ENCODE measurements at regions not wholly inside any gene's neighbourhood (a gene's known extent, or its start where the extent isn't known, plus 50 kb on each side); places are given as distances from the start of the nearest gene placed in this dataset.

GRCh38 chr20:59514554-59514953 lies 89.8 kb upstream of the PHACTR3 start:
- Histone ChIP-seq H3K4ac (ENCODE audit: low read depth, low read length) (no peak overlapping the region), H3K4me2 (ENCODE audit: low read depth, low read length) (no peak overlapping the region), H3K27me3 (ENCODE audit: control insufficient read depth, insufficient read depth, low read length) (no peaks in the 10 kb centered on the region), H4K20me1 (ENCODE audit: insufficient read depth, low read length) (no peaks in the 10 kb centered on the region), H2AFZ (replicated peaks; ENCODE audit: low read length, poor library complexity) (no peak overlapping the region), H4K5ac (ENCODE audit: low read depth, low read length) (no peak overlapping the region), H3K9me1 (ENCODE audit: insufficient read depth, low read length) (no peaks in the 10 kb centered on the region), H3K9me3 (ENCODE audit: control insufficient read depth, insufficient read depth, low read length) (no peaks in the 10 kb centered on the region), H3K56ac (ENCODE audit: extremely low read depth, insufficient read depth, low read length) (no peak overlapping the region), H3K23ac (ENCODE audit: low read depth, low read length) (no peak overlapping the region), H3K27ac (ENCODE audit: insufficient read depth, low read length) (no peak overlapping the region), H2AK9ac (replicated peaks; ENCODE audit: low read depth, low read length, poor library complexity) (no peak overlapping the region), H2BK20ac (ENCODE audit: low read depth, low read length) (no peak overlapping the region), H3K4me3 (ENCODE audit: insufficient read depth, low read depth, low read length) (no peak overlapping the region), H4K8ac (ENCODE audit: low read depth in 2 of 2, low read length in 2 of 2) (no peak overlapping the region), H3K9ac (ENCODE audit: low read depth, low read length) (no peak overlapping the region), H3K14ac (replicated peaks; ENCODE audit: low read depth, low read length) (no peak overlapping the region), H2BK120ac (ENCODE audit: low read depth, low read length) (no peak overlapping the region), H2BK15ac (ENCODE audit: low read depth, low read length) (no peak overlapping the region), H3K79me1 (ENCODE audit: low read depth in 1 of 2, low read length in 2 of 2) (no peaks in the 10 kb centered on the region), H3K4me1 (ENCODE audit: control insufficient read depth, insufficient read depth, low read length) (no peaks in the 10 kb centered on the region), H3K36me3 (ENCODE audit: control insufficient read depth, insufficient read depth, low read length) (no peaks in the 10 kb centered on the region), H3K18ac (ENCODE audit: low read depth, low read length) (no peak overlapping the region), H2AK5ac (ENCODE audit: low read depth, low read length) (no peak overlapping the region), H2BK5ac (ENCODE audit: low read depth, low read length, poor library complexity, severe bottlenecking) (no peak overlapping the region), H4K91ac (ENCODE audit: insufficient read depth, low read depth, low read length) (no peak overlapping the region)
- no TSS peak for BruUV-seq (replicated peaks)
- TF ChIP-seq CEBPB (IDR thresholded peaks at IDR 0.05; ENCODE audit: low read depth, low read length) (no peak), FOS (IDR thresholded peaks at IDR 0.05; ENCODE audit: low read depth, low read length) (no peak), RFX5 (IDR thresholded peaks at IDR 0.05; ENCODE audit: low read depth, low read length) (no peak), BHLHE40 (IDR thresholded peaks at IDR 0.05; ENCODE audit: low read depth, low read length) (no peak), NFE2L2 (IDR thresholded peaks at IDR 0.05; ENCODE audit: low read depth, low read length) (no peak), SMC3 (IDR thresholded peaks at IDR 0.05; ENCODE audit: low read depth, low read length) (no peak), CTCF (conservative IDR thresholded peaks at IDR 0.05; ENCODE audit: low read depth, low read length) (no peak), CHD1 (IDR thresholded peaks at IDR 0.05; ENCODE audit: low read depth, low read length) (no peak), MAZ (IDR thresholded peaks at IDR 0.05; ENCODE audit: borderline replicate concordance, low read depth, low read length) (no peak), MXI1 (IDR thresholded peaks at IDR 0.05; ENCODE audit: borderline replicate concordance, low read depth, low read length) (no peak), USF2 (IDR thresholded peaks at IDR 0.05; ENCODE audit: low read depth, low read length) (no peak), ELK1 (IDR thresholded peaks at IDR 0.05; ENCODE audit: borderline replicate concordance, low read depth, low read length) (no peak), POLR2A (IDR thresholded peaks at IDR 0.05; ENCODE audit: low read depth, low read length) (no peak), MAFK (IDR thresholded peaks at IDR 0.05; ENCODE audit: low read depth, low read length) (no peak), RAD21 (IDR thresholded peaks at IDR 0.05; ENCODE audit: low read length) (no peak), RCOR1 (IDR thresholded peaks at IDR 0.05; ENCODE audit: insufficient replicate concordance, low read length) (no peak)
- dilution Hi-C loops (cut with HindIII; ENCODE audit: low sequenced_read_pairs, unreplicated experiment): no loop called here
- in situ Hi-C loops (cut with MboI; ENCODE audit: low sequenced_read_pairs): no loop called here
- DNase-seq: no peak
- WGBS, 2 experiments (ENCODE audit: extremely low coverage in 2 of 2, insufficient read length in 1 of 2): 55% methylated on average over 3 of the region's 5 CpGs; no CpG with 5 or more reads in 1 of the 2 experiments
- intact Hi-C loops (cut with micrococcal nuclease): no loop called here
- no peak for ATAC-seq (ENCODE audit: low read depth)
- ChIA-PET POLR2A (ENCODE audit: unreplicated experiment) (no interaction called here), CTCF (no interaction called here)
